Tongue (tissue), 1 donor: ENCODE measurements at regions not wholly inside any gene's neighbourhood (a gene's known extent, or its start where the extent isn't known, plus 50 kb on each side); places are given as distances from the start of the nearest gene placed in this dataset.
"Not testable (repeated sequence)": the region's sequence is repeated elsewhere in the genome, so short reads cannot be mapped to it uniquely, and the experiment has no call there.

ENCODE experiments used
- DNase-seq: peaks from one replicate; pipeline ENCODE4 v3.0.0-alpha.2; 2015

DNA sequence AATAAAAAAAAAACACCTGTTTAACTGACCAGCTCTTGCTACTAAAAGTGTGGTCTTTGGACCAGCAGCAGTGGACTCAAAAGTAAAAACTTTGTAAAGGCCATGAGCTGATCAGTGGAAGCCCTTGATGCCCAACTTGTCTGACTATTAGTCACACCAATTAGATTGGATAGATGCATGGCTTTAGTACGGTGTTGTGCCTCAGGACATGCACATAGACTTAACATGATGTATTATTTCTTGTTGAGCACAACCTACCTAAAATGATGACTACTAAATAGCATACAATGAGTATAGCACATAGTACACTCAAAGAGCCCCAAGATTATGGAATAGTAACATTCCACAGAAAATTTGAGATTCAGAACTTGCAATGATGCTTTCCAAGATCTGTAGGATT lies 95.1 kb upstream of the FIBIN start:
- DNase-seq: no peak

DNA sequence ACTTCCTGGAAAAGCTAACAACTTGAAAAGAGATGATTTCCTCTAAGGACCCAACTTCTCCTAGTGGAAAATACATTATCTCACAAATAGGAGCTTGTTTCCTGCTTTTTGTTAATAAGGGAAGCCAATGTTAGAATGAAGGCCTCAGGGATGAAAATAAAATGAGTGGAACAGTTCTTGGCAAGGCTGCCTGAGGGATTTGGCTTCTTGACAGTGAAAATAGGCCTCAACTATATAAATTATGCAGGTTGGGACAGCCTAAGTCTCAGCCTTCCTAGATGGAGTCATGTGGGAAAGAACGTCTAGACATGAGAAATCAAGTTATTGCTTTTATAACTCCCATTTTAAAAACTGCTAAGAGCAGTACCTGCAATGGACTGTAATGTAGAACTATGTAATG lies 92.8 kb upstream of the FIBIN start:
- peak; percentile 90 for DNase-seq

DNA sequence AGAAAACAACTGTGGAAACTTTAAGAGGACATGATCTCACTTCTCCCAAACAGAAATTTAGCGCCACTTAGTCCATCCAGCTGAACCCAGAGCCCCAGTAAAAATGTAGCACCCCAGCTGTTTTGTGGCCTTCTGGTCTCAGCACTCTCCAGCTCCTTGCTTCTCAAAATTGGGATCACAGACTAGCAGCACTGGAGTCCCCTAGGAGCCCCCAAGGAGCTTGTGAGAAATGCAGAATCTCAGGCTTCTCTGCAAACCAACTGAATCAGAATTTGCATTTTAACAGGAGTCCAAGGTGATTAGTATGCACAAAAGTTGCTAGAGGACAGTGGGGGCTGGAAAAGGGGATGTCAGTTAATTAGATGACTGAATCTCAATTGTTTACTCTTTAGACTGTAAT lies 89.8 kb upstream of the FIBIN start:
- no peak for DNase-seq

DNA sequence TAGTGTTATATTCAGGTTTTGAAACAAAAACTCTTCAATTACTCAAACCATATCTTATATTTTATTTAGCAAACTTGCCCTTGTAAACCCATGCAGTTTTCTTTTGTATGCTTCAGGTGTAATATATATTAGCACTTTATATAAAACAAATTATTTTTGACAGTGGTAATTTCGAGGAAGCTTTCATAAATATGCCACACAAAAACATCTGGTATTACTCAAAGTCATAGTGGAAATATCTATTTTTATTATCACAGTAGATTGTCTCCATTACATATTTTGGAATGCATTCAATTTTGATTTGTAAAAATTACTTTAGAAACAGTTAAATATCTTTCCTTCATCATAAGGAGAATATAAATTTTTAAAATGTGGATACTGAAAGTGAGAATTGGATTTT lies 89.1 kb upstream of the FIBIN start:
- DNase-seq: no peak

DNA sequence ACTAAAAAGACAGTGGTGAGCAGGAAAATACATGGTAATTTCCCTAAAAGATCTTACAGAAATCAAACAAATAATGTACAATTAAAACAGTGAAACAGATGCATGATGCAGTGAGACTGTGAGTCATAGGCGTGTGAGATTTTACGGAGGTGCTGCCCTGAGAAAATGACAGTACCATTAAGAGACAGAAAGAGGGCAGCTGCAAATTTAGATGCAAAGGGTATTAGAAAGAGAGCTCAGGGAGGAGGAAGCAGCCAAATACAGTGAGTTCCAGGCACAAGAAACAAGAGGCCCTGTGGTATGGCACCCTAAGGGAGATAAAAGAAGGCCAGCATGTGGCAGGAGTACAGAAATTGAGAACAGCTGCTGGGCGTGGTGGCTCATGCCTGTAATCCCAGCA lies 88.5 kb upstream of the FIBIN start:
- DNase-seq: peak; percentile 67

DNA sequence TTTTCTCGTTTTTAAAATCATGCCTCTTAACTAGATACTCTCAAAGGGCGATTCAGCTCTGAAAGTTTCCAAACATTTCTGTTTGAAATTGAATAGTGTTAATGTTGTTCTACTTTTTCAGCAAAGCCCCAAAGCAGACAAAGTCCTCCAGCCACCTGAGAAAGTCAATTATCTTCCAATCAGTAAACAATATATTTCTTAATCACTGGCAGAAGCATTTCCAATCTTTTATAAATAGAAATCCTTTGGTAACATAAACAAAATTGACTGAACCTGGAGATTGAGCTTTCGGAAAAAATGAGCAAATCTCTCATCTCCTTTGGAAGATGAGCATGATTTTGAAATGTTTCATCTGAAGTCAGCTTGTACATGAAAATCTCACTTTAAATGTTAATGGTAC lies 84.4 kb upstream of the FIBIN start:
- peak; percentile 56 for DNase-seq

DNA sequence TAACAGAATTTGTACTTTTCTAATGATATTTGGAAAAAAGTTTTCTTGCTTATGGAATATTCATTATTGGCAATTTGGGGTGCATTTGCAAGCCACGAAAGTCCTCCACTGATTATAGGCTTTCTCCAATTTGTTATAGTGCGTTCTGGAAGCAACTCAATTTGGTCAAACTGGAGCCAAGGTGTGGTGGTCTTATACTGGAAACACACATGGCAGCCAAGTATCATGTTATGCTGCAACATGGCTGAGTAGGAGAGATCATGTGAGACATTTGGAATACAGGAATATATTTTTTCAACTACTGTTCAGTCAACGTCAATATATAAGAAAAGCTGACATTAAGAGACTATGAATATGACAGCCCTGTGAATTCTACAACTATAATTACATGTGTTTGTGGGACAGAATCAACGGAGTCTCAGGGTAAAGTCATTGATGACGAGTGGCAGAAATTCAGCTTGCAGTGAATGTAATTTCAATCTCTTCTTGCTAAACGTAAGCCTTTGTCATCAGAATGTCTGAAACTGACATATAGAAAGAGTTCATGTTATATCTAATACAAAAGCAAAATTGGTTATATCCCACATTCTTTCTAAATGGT lies 83.8 kb upstream of the FIBIN start:
- peak; percentile 40 for DNase-seq

DNA sequence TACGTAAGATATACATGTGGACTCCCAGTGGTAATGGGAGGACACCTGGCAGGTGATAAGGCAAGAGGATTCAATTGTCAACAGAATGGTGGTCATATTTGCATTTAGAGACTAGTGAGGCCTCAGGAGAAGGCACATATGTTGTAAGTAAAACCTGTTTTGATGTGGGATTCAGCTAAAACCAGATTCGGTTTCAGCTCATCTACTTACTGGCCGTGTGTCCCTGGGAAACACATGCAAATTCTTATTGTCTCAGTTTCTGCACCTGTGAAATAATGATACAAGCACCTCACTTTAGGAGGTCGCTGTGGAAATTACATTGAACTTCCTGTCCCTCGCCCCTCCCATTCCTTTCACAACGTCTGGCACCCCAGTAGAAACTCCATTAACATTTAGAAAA lies 78.9 kb upstream of the FIBIN start:
- DNase-seq: no peak

DNA sequence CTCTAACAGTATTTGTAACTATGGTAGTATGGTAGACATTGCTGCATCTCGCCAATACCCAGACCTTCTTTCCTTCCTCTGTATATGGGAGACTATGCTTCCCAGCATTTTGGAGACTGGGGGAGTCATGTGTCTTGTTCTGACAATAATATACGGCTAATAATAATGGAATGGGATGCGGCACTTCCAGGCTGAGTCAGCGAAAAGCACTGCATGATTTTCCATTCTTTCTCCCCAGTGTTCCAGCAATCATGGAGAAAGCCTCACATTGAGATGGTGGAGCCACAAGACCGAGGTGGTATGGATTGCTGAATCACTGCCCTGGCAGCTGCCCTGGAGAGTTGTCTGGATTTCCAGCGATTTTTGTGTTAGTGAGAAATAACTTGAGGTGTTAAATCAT lies 77.1 kb upstream of the FIBIN start:
- DNase-seq: no peak

DNA sequence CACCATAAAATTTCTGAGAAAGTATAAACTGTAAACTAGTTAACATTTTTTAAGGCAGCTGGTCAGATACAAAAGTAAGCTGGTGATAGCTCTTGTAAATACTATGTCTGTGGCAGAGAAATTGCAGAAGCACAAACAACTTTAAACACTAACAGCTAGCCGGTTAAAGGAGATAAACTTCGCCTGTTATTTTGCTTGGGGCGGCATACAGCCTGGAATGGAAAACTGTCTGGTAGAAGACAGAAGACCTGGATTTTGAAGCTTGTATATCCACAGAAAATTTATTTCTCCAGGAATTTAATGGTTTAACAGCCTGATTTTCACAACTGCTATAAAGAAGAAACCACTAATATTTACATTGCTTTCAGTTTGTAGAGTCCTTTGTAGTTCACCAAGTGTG lies 65.3 kb upstream of the FIBIN start:
- DNase-seq: no peak

DNA sequence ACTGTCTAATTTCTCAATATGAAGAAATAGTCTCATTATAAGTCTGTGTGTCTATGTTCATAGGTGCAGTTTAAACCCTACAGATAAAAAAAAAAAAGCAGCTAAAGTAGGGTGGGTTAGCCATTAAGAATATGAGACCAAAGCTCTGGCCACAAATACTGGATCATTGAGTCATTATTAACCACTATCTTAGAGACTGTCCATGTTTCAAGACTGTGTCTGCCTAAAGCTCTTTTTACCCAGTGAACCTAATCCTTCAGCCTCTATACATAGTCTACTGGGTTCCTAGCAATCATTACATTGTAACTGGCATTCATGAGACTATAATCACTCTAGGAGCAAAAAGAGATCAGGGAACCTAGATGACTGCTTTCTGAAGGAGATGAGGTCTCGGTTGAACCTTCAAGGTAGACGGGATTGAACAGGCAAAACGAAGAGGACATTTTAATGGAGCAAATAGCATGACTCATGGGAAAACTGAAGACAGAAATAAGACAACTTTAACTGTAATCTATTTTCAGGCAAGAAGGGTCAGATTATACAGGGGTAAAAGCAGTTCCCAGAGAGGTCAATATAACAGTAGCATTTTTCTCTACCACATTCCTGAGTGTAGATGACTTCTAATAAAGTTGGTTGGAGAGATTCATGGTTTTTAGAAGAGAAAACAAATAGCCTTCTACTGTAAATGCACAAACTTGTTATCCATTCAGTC lies 64.0 kb upstream of the FIBIN start:
- no peak for DNase-seq

DNA sequence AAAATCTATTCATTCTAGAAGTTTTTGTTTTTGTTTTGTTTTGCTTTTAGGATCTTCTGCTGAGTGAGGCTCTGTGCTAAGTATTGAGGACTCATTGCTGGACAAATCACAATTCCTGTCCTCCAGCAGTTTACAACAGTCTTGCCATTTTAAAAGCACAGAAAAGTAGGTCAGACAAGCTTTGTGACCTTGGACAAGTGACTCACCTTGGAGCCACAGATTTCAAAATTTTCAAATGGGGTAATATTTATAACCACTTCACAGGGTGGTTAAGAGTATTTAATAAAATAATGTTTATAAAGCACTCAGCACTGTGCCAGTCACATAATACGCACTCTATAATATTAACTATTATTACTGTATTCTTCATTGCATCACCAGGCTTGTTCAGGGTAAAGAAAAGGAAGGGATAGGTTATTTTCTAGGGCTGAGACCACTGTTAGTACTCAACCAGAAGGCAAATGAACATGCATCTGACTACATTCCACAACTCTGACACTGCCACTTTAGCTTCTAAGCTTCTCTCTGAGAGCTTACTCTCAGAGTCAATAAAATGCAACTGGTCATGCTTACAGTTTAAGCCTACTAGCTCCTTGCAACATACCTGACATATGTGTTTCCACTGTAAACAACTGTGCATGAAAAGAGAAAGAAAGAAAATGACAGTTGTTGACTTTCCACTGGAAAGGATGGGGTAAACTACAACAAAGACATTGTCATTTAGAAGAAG lies 63.2 kb upstream of the FIBIN start:
- no peak for DNase-seq

DNA sequence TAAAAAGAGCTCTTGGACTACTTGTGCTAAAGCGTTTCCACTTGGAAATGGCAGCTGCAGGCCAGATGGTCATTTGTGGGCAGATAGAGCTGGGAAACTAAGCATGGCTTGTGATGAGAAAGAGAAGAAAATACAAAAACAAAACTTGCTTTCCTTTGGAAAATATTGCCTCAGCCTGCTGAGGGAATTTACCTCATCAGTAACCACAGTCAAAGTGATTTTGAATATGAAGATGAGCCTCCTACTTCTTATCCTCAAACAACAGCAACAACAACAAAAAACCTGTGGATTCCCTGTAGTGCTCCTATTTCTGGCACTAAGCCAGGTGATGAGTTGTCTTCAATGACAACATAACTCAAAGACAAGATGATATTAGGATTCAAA lies 62.7 kb upstream of the FIBIN start:
- peak; percentile 92 for DNase-seq

DNA sequence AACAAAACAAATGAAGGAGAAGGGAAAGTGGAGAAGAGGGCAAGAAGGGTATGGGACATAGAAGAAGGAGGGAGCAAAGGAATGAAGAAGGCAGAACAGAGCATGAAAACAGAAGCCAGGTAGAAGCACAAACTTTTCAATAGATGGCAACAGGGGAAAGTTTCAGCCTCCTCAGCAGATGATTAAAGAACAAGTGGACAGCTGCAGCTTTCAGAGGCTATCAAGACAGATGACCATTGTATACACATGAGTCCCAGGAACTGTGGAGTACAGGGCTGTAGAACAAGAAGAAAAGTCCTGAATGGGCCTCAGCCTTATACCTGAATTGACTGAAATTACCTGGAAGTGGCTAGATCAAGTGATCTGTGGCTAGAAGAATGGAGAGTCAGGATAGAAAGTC lies 62.0 kb upstream of the FIBIN start:
- peak; percentile 51 for DNase-seq

DNA sequence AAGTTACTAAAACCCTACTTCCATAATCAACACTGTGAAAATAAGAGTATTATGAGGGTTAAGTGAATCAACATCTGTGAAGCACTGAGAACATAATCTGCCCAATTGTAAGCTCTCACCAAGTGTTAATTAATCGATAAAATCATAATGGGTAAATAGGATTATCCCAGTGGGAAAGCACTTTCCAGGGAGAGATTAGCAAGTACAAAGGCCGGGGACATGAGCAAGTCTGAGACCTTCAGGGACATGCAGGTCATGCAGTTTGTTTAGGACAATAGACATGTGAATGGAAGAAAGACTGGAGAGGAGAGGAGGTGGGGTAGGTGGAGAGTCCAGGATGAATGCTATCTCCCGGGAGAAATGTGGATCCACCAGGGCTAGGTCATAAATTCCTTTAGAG lies 57.8 kb upstream of the FIBIN start:
- no peak for DNase-seq

DNA sequence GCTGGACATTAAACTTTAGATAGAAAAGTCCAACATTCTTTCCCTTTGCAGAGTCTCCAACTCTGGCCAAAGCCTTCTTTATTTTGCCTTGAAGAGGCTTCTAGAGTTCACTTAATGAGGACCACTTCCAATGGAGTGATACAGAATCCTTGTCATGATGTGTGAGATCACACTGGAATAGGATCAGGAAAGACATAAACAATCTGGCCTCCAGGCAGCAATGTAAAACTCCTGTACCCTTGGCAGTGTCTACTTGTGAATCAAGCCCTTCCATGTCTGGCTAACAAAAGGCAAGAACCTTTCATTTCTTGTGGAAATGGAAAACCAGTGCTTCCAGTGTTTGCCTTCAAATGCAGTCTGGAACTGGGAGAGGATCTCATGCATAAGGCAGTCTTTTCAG lies 56.5 kb upstream of the FIBIN start:
- DNase-seq: no peak

DNA sequence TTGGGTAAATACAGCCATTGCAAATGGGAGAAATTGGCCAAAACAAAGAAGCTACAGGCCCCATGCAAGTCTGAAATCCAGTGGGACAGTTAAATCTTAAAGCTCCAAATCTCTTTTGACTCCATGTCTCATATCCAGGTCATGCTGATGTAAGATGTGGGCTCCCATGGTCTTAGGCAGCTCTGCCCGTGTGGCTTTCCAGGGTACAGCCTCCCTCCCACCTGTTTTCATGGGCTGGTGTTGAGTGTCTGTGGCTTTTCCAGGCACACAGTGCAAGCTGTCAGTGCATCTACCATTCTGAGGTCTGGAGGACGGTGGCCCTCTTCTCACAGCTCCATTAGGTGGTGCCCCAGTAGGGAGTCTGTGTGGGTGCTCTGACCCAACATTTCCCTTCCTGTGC lies 53.4 kb upstream of the FIBIN start:
- not testable (repeated sequence) for DNase-seq

DNA sequence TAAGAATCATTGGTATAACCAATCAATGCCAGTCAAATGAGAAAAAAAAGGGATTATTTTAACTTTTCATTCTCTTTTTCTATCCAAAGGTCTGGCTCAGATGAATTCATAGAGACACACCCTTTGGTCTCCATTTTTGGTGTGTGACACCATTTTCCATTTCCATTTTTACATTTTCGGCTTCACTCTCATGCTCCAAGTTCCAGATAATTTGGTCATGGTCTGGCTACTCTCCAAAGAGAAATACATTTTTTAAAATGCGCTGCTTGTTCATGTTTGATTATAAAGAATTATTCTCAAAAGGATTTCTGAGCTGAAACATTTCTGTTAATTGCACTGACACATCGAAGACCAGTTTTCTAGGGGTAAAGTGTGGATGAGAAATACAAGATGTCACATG lies 51.6 kb upstream of the FIBIN start:
- DNase-seq: no peak

DNA sequence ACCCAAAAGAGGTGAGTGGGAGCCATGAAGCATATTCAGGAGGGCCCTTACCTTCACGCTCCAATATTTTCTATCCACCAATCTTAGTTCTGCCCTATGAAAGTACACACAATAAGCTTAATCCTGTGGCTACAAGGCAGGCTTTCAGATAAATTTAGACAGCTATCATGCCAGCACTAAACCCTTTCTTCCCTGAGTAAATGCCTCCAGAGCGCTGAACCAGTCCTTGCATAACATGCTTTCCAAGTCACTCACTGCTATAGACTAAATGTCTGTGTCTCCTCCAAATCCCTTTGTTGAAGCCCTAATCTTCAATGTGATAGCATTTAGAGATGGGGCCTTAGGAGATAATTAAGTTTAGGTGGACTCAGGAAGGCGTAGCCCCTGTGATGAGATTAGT lies 50.3 kb upstream of the FIBIN start:
- DNase-seq: no peak
